DOHH2 (cell line): ENCODE measurements at regions not wholly inside any gene's neighbourhood (a gene's known extent, or its start where the extent isn't known, plus 50 kb on each side); places are given as distances from the start of the nearest gene placed in this dataset.

Experiments used
- H3F3A ChIP-seq: fragments of 200-600 bp; sonication (generic), shearing (Covaris generic); 2 replicates; pipeline ENCODE4 v1.6.0; 2016; ENCODE audit warnings: antibody characterized with exemption, mild to moderate bottlenecking; ENCODE audit not compliant: control insufficient read depth, insufficient read depth
- H3K27ac ChIP-seq: fragments of 200-600 bp; sonication (generic); 2 replicates; pipeline ENCODE4 v1.5.1; 2014; ENCODE audit warnings: low read depth, mild to moderate bottlenecking, low read length, moderate library complexity
- H3K27me3 ChIP-seq: fragments of 200-600 bp; sonication (generic); 2 replicates; pipeline ENCODE4 v1.6.1; 2014; ENCODE audit warnings: mild to moderate bottlenecking, low read length, mixed read lengths; ENCODE audit not compliant: control insufficient read depth
- H3K36me3 ChIP-seq: fragments of 200-600 bp; sonication (generic); 2 replicates; pipeline ENCODE4 v1.6.1; 2014; ENCODE audit warnings: mild to moderate bottlenecking, low read length, moderate library complexity, mixed read lengths; ENCODE audit not compliant: control insufficient read depth
- H3K4me1 ChIP-seq: fragments of 200-600 bp; sonication (generic); 2 replicates; pipeline ENCODE4 v1.6.1; 2014; ENCODE audit warnings: mild to moderate bottlenecking, low read length, mixed read lengths; ENCODE audit not compliant: control insufficient read depth
- H3K4me2 ChIP-seq: fragments of 200-600 bp; sonication (generic); 2 replicates; pipeline ENCODE4 v1.6.0; 2014; ENCODE audit warnings: mild to moderate bottlenecking, low read length, moderate library complexity
- H3K4me3 ChIP-seq: fragments of 200-600 bp; sonication (generic); 2 replicates; pipeline ENCODE4 v1.5.1; 2014; ENCODE audit warnings: mild to moderate bottlenecking, low read length, mixed read lengths
- H3K79me2 ChIP-seq: fragments of 200-600 bp; sonication (generic); 2 replicates; pipeline ENCODE4 v1.6.1; 2014; ENCODE audit warnings: mild to moderate bottlenecking, low read length, mixed read lengths; ENCODE audit not compliant: control insufficient read depth
- H3K9me2 ChIP-seq: fragments of 200-600 bp; sonication (generic); replicated peaks from 2 replicates; pipeline ENCODE4 v1.6.1; 2014; ENCODE audit warnings: mild to moderate bottlenecking, low read length, mixed read lengths; ENCODE audit not compliant: control insufficient read depth
- H3K9me3 ChIP-seq: fragments of 200-600 bp; sonication (generic); 2 replicates; pipeline ENCODE4 v1.6.1; 2014; ENCODE audit warnings: antibody characterized with exemption, low read length, mixed read lengths; ENCODE audit not compliant: control insufficient read depth, insufficient read depth
- H4K20me1 ChIP-seq: fragments of 200-600 bp; sonication (generic); 2 replicates; pipeline ENCODE4 v1.6.0; 2014; ENCODE audit warnings: low read depth, mild to moderate bottlenecking, antibody characterized with exemption, low read length, moderate library complexity; ENCODE audit not compliant: control insufficient read depth, insufficient read depth
- EZH2phosphoT487 ChIP-seq: fragments of 200-600 bp; sonication (generic); IDR thresholded peaks from 2 replicates; pipeline ENCODE4 v1.6.1; 2017; ENCODE audit warnings: borderline replicate concordance, mild to moderate bottlenecking, antibody characterized with exemption, low read length, moderate library complexity, mixed read lengths
- TF ChIP-seq, protein P1 (sequence below): fragments of 200-600 bp; sonication (generic); IDR thresholded peaks from one replicate; pipeline ENCODE4 v1.5.1; 2014; ENCODE audit warnings: antibody characterized with exemption, mild to moderate bottlenecking, low read depth, low read length; ENCODE audit not compliant: poor library complexity, severe bottlenecking

DNA sequence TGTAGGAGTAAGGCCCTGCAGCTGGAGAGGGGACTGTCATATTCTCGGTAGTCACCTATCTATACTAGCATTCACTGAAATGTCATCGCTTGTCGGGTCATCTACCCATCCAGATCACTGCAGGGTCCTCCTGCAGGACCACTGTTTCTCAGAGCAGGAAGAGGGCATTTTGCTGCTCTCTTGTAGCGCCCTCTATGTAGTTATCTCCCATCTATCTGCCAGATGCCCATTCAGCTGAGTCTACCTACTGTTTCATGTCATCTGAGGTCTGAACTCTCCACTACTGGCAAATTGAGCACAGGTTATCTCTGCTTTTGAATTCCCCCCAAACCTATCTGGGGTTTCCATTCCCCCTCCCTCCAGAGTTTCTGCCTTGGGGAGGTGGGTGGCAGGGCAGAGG lies 258.2 kb upstream of the FOXD3 start:
- no peaks in the 10 kb centered on the region for H3K9me2 ChIP-seq
- H3K27ac ChIP-seq = no peak overlapping the region
- H3K27me3 ChIP-seq = no peaks in the 10 kb centered on the region
- H4K20me1 ChIP-seq = no peaks in the 10 kb centered on the region
- H3K4me2 ChIP-seq = no peak overlapping the region
- H3K4me3 ChIP-seq = no peak overlapping the region
- H3K4me1 ChIP-seq = no peaks in the 10 kb centered on the region
- no peaks in the 10 kb centered on the region for H3F3A ChIP-seq
- no peaks in the 10 kb centered on the region for H3K9me3 ChIP-seq
- no peaks in the 10 kb centered on the region for H3K79me2 ChIP-seq
- H3K36me3 ChIP-seq = no peaks in the 10 kb centered on the region
- no peak for TF ChIP-seq EZH2phosphoT487
- TF ChIP-seq, protein P1, sequence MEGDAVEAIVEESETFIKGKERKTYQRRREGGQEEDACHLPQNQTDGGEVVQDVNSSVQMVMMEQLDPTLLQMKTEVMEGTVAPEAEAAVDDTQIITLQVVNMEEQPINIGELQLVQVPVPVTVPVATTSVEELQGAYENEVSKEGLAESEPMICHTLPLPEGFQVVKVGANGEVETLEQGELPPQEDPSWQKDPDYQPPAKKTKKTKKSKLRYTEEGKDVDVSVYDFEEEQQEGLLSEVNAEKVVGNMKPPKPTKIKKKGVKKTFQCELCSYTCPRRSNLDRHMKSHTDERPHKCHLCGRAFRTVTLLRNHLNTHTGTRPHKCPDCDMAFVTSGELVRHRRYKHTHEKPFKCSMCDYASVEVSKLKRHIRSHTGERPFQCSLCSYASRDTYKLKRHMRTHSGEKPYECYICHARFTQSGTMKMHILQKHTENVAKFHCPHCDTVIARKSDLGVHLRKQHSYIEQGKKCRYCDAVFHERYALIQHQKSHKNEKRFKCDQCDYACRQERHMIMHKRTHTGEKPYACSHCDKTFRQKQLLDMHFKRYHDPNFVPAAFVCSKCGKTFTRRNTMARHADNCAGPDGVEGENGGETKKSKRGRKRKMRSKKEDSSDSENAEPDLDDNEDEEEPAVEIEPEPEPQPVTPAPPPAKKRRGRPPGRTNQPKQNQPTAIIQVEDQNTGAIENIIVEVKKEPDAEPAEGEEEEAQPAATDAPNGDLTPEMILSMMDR = no peak

DNA sequence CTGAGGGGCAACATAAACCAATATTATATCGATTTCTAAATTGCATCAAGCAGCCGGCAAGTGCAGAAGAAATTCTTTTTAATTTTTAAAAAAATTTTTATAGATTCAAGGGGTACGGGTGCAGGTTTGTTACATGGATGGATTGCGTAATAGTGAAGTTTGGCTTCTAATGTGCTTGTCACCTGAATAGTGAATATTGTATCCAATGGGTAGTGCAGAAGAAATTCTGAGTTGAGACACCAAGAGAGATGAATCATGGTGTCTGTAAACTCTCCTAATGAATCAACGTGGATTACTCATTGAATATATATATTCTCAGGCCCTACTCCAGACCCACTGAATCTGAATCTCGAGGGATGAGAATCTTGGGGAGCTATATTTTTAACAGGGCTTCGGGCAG lies 253.7 kb upstream of the FOXD3 start:
- TF ChIP-seq EZH2phosphoT487 = no peak
- TF ChIP-seq, protein P1 = no peak

DNA sequence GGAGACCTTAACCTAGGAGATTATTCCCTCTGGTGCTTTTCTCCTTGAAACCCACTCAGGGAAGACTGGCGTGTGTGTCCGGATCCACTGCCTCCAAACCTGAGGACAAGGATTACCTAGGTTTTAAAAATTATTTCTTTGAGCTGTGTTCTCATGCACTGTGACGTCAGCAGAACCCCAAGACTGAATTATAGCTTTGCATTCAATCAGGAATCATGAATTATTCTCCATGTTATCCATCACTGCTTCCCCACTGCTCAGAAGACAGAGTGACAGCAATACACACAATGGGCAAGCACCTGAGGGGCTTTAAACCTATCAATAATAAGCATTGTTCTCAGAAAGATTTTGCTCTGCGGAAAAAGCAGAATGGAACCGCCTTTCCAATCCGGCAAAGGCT lies 253.2 kb upstream of the FOXD3 start:
- TF ChIP-seq, protein P1 = no peak
- TF ChIP-seq EZH2phosphoT487 = no peak
- Histone ChIP-seq H3K9me2 (no peaks in the 10 kb centered on the region), H3K9me3 (no peaks in the 10 kb centered on the region), H3F3A (no peaks in the 10 kb centered on the region), H3K27ac (no peak overlapping the region), H3K36me3 (no peaks in the 10 kb centered on the region), H3K79me2 (no peaks in the 10 kb centered on the region), H3K4me2 (no peak overlapping the region), H4K20me1 (no peaks in the 10 kb centered on the region), H3K4me3 (no peak overlapping the region), H3K27me3 (no peaks in the 10 kb centered on the region; the same call in 1 of the 2 replicates), H3K4me1 (no peaks in the 10 kb centered on the region)

More for the DNA sequence above, 253.7 kb upstream of the FOXD3 start:
- H3K36me3 ChIP-seq = no peaks in the 10 kb centered on the region
- no peak overlapping the region for H3K4me2 ChIP-seq
- H3K9me3 ChIP-seq = no peaks in the 10 kb centered on the region
- no peak overlapping the region for H3K27ac ChIP-seq
- no peaks in the 10 kb centered on the region for H3K9me2 ChIP-seq
- H3K4me3 ChIP-seq = no peak overlapping the region
- H3F3A ChIP-seq = no peaks in the 10 kb centered on the region
- no peaks in the 10 kb centered on the region; the same call in 1 of the 2 replicates for H3K27me3 ChIP-seq
- H4K20me1 ChIP-seq = no peaks in the 10 kb centered on the region
- no peaks in the 10 kb centered on the region for H3K79me2 ChIP-seq
- no peaks in the 10 kb centered on the region for H3K4me1 ChIP-seq
